IPS-20b (cell line): ENCODE measurements at regions not wholly inside any gene's neighbourhood (a gene's known extent, or its start where the extent isn't known, plus 50 kb on each side); places are given as distances from the start of the nearest gene placed in this dataset.
"Not testable (repeated sequence)": the region's sequence is repeated elsewhere in the genome, so short reads cannot be mapped to it uniquely, and the experiment has no call there.

ENCODE experiments used
- H3K27ac ChIP-seq: one replicate; pipeline ENCODE4 v1.5.1; 2013; ENCODE audit warnings: low read length
- H3K27me3 ChIP-seq: 2 replicates; pipeline ENCODE4 v1.6.1; 2013; ENCODE audit warnings: mild to moderate bottlenecking, low read length, inconsistent platforms; ENCODE audit not compliant: insufficient read depth
- H3K36me3 ChIP-seq: 2 replicates; pipeline ENCODE4 v1.6.1; 2013; ENCODE audit warnings: low read depth, mild to moderate bottlenecking, inconsistent platforms, low read length, moderate library complexity; ENCODE audit not compliant: insufficient read depth
- H3K4me1 ChIP-seq: 2 replicates; pipeline ENCODE4 v1.6.1; 2013; ENCODE audit warnings: mild to moderate bottlenecking, control low read depth, inconsistent platforms, low read length, moderate library complexity; ENCODE audit not compliant: insufficient read depth
- H3K4me3 ChIP-seq: 2 replicates; pipeline ENCODE4 v1.5.1; 2013; ENCODE audit warnings: mild to moderate bottlenecking, low read length, inconsistent platforms
- H3K9ac ChIP-seq: 2 replicates; pipeline ENCODE4 v1.6.1; 2013; ENCODE audit warnings: low read depth, mild to moderate bottlenecking, inconsistent platforms, low read length, moderate library complexity
- H3K9me3 ChIP-seq: 2 replicates; pipeline ENCODE4 v1.6.1; 2013; ENCODE audit warnings: mild to moderate bottlenecking, low read depth, low read length, inconsistent platforms; ENCODE audit not compliant: insufficient read depth

GRCh38 chr11:71091506-71092265, 160.7 kb downstream of the SHANK2 start:
- no peaks in the 10 kb centered on the region for H3K27me3 ChIP-seq
- H3K4me1 ChIP-seq: no peaks in the 10 kb centered on the region
- H3K9ac ChIP-seq: no peak overlapping the region
- peaks cover 46% of the 10 kb centered on the region for H3K36me3 ChIP-seq
- no peaks in the 10 kb centered on the region for H3K9me3 ChIP-seq
- no peak overlapping the region for H3K4me3 ChIP-seq
- no peak overlapping the region for H3K27ac ChIP-seq

DNA sequence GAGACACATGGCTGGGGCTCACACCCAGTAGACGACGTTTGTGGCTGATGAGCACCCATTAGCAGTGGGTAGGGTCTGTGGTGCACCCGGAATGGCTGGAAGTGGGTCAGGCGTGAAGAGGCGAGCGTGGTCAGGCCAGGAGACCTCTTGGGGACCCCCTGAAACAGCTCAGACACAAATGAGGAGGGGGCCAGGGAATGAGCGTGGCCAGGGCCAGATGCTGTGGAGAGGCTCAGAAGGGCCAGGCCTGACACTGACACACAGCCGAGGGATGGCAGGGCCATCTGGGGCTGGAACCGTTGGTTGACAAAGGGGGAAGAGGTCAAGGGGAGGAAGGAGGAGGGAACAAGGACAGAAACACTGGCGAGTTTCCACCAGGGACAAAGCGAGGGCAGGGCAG, 162.8 kb downstream of the SHANK2 start:
- no peak overlapping the region for H3K27ac ChIP-seq
- no peaks in the 10 kb centered on the region for H3K4me1 ChIP-seq
- peaks cover 37% of the 10 kb centered on the region for H3K36me3 ChIP-seq
- H3K9ac ChIP-seq: no peak overlapping the region
- no peaks in the 10 kb centered on the region for H3K9me3 ChIP-seq
- H3K27me3 ChIP-seq: no peaks in the 10 kb centered on the region
- H3K4me3 ChIP-seq: no peak overlapping the region

- not testable (repeated sequence) for H3K27ac ChIP-seq, H3K27me3 ChIP-seq, H3K9ac ChIP-seq, H3K9me3 ChIP-seq, H3K4me3 ChIP-seq, H3K4me1 ChIP-seq
- H3K36me3 ChIP-seq: peaks cover 29% of the 10 kb centered on the region
Measured at GRCh38 chr11:71088314-71089215, 163.8 kb downstream of the SHANK2 start.

DNA sequence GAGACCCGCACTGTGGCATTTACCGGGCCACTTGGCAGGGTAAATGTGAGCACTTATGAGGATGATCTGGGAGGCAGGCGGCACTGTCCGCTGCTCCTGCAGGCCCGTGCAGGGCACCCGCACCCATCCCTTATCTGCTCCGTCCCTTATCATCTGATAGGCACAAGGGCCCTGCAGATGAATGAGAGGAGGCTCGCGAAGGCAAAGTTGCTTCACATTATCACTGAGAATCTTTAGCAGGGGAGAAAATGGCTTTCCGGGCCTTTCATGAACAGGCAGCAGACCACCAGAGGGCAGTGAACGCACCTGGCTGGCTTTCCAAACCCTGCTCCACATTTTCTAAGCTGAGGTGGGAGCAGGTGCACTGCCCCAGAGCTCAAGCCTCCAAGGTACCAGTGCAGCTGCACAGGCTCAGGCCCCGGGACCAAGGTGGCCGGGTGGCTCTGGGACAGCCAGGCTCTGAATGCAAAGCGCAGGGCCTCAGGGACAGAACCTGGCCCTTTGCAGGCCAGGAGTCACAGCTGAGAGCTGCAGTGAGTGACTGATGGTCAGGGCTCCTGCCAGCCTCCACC, 165.6 kb downstream of the SHANK2 start:
- Histone ChIP-seq H3K9me3 (no peaks in the 10 kb centered on the region), H3K27ac (no peak overlapping the region)

DNA sequence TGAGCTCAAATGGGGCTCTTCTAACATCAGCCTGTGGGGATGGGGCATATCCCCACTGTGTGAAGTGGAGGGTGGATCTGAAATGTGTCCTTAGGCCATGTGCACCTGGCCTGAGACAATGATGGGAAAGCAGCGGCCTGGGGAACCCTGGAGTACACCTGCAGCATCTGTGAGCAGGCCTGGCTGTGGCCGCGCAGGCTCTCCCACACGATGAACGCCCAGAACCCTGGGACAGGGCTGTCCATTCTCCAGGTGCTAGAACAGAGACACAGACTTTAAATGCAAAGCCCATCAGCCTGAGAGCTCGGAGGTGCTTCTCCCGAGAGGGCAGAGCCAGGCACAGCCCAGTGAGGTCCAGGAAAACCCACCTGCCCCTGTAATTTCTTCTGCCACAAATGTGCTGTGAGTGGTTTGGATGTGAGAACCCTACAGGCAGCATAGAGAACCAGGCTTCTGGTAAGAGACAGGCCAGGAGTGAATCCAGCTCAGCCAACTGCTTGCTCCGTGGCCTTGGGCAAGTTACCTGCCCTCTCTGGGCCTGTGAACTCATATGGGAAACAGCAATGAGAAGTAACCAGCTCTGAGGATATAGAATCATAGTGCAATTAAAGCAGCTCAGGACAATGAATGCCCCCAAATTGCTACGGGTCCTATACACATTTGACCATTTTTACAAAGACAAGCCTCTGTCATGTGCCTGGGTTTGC, 167.9 kb downstream of the SHANK2 start:
- Histone ChIP-seq H3K9me3 (no peaks in the 10 kb centered on the region), H3K36me3 (peaks cover 3% of the 10 kb centered on the region; the same call in 1 of the 2 replicates), H3K9ac (no peak overlapping the region), H3K27ac (no peak overlapping the region), H3K27me3 (no peaks in the 10 kb centered on the region), H3K4me1 (no peaks in the 10 kb centered on the region; the same call in 1 of the 2 replicates), H3K4me3 (no peak overlapping the region)

More for the DNA sequence above, 165.6 kb downstream of the SHANK2 start:
- Histone ChIP-seq H3K9ac (no peak overlapping the region), H3K4me3 (no peak overlapping the region), H3K36me3 (peaks cover 17% of the 10 kb centered on the region), H3K4me1 (no peaks in the 10 kb centered on the region), H3K27me3 (no peaks in the 10 kb centered on the region)

- no peaks in the 10 kb centered on the region; the same call in 1 of the 2 replicates for H3K4me1 ChIP-seq
Measured at GRCh38 chr11:71083105-71083504, 169.3 kb downstream of the SHANK2 start.

GRCh38 chr11:71082454-71082853, 169.9 kb downstream of the SHANK2 start:
- Histone ChIP-seq H3K36me3 (no peaks in the 10 kb centered on the region), H3K9ac (no peak overlapping the region), H3K27ac (no peak overlapping the region), H3K9me3 (no peaks in the 10 kb centered on the region), H3K4me1 (no peaks in the 10 kb centered on the region; the same call in 1 of the 2 replicates), H3K27me3 (no peaks in the 10 kb centered on the region), H3K4me3 (no peak overlapping the region)

More at GRCh38 chr11:71083105-71083504, 169.3 kb downstream of the SHANK2 start:
- Histone ChIP-seq H3K27ac (no peak overlapping the region), H3K9ac (no peak overlapping the region), H3K9me3 (no peaks in the 10 kb centered on the region), H3K36me3 (no peaks in the 10 kb centered on the region), H3K27me3 (no peaks in the 10 kb centered on the region), H3K4me3 (no peak overlapping the region)

DNA sequence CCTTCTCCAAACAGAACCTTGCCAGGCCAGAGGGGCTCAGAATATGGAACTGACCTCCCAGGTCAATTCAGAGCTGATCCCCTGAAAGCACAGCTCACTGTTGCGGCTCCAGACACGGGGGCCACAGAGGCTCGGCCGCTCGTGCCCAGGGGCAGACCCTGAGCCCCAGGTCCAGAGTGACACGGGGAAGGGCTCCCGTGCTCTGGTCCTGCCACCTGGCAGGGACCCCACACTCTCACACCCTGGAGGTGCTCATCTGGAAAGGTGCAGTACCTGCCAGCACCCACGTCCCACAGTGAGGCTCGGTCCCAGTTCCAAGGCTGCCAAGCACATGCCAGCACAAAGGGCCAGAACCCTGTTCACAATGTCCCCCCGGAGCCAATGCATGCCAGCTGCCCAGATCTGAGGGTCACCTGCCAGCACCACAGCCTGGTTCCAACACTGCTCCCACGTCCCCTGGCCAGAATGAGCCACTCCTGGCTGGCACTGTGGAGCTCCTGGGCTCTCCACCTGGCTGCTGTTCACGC, 170.6 kb downstream of the SHANK2 start:
- Histone ChIP-seq H3K4me3 (no peak overlapping the region), H3K9ac (no peak overlapping the region), H3K4me1 (peaks cover 4% of the 10 kb centered on the region; the same call in 1 of the 2 replicates), H3K27ac (no peak overlapping the region), H3K9me3 (no peaks in the 10 kb centered on the region), H3K36me3 (no peaks in the 10 kb centered on the region), H3K27me3 (no peaks in the 10 kb centered on the region)

DNA sequence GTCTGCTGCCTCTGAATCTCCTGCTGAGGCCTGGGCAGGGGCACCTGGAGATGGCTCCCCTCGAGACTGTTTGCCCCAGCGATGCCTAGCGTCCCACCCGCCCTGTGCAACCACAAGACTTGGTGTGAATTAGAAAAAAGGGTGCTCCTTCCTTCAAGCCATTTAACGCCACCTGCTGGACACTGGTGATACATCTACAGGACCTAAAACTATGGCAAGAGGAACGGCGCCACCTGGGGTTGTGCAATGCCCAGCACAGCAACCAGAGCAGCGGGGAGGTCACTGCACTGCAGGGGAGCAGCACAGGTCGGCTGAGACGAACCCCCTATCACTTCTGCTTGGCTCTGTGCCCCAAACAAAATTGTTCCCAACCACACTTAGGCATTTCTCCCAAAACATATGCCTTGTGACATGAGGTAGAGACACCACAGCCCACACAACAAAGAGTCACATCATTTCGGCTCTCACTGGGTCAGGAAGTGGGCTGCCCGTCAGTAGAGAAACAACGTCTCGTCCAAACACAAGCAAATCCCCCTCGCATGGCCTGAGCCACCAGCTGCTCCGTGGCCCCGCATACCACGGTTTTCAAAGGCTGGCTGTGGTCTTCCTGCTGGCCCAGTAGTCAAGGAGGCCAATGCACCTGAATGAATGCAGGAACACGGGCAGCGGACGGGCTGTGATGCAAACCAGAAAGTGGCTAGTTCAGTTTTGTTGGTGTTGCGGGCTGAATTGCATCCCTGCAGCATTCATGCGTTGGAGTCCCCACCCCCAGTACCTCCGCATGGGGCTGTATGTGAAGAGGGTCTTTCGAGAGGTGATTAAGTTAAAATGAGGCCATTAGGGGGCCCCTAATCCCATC, 171.9 kb downstream of the SHANK2 start:
- Histone ChIP-seq H3K27me3 (no peaks in the 10 kb centered on the region), H3K4me1 (peaks cover 6% of the 10 kb centered on the region; the same call in 1 of the 2 replicates), H3K4me3 (no peak overlapping the region), H3K27ac (no peak overlapping the region), H3K36me3 (no peaks in the 10 kb centered on the region), H3K9me3 (no peaks in the 10 kb centered on the region), H3K9ac (no peak overlapping the region)

- H3K9ac ChIP-seq: no peak overlapping the region
- H3K4me3 ChIP-seq: no peak overlapping the region
- peaks cover 6% of the 10 kb centered on the region; the same call in 1 of the 2 replicates for H3K4me1 ChIP-seq
- no peaks in the 10 kb centered on the region for H3K36me3 ChIP-seq
- H3K27ac ChIP-seq: no peak overlapping the region
- no peaks in the 10 kb centered on the region for H3K27me3 ChIP-seq
- H3K9me3 ChIP-seq: no peaks in the 10 kb centered on the region
Measured at GRCh38 chr11:71079795-71080194, 172.6 kb downstream of the SHANK2 start.
